Small intestine (tissue), 7 donors: ENCODE measurements at regions not wholly inside any gene's neighbourhood (a gene's known extent, or its start where the extent isn't known, plus 50 kb on each side); places are given as distances from the start of the nearest gene placed in this dataset.
A peak's percentile ranks its signal among the peaks of the same experiment; 100 is the strongest.

Source experiments
- DNase-seq, 2 donors: peaks; one replicate each; pipeline versions ENCODE4 v3.0.0 to v3.0.0-alpha.2; 2013
- FAIRE-seq: peaks from 2 replicates; lab custom pipeline; 2012; peaks lifted over from hg19 to GRCh38; lab: Jason Lieb, UNC
- H3K27ac ChIP-seq, 3 donors: one replicate each; pipeline ENCODE4 v1.5.1; 2013; ENCODE audit warnings: low read length in 2 of 3, mild to moderate bottlenecking in 2 of 3, control low read depth in 1 of 3, inconsistent platforms in 1 of 3, low read depth in 1 of 3, moderate library complexity in 1 of 3
- H3K27me3 ChIP-seq, 3 donors: one replicate each; pipeline ENCODE4 v1.6.1; 2013; ENCODE audit warnings: low read length in 3 of 3, inconsistent platforms in 1 of 3; ENCODE audit not compliant: control insufficient read depth in 3 of 3, insufficient read depth in 3 of 3
- H3K36me3 ChIP-seq, 3 donors: one replicate each; pipeline ENCODE4 v1.6.1; 2013; ENCODE audit warnings: low read length in 3 of 3, inconsistent platforms in 1 of 3, low read depth in 1 of 3, mild to moderate bottlenecking in 1 of 3, moderate library complexity in 1 of 3; ENCODE audit not compliant: control insufficient read depth in 3 of 3, insufficient read depth in 2 of 3
- H3K4me1 ChIP-seq, 3 donors: one replicate each; pipeline ENCODE4 v1.6.1; 2013; ENCODE audit warnings: low read length in 2 of 3, inconsistent platforms in 1 of 3, low read depth in 1 of 3, mild to moderate bottlenecking in 1 of 3, moderate library complexity in 1 of 3; ENCODE audit not compliant: control insufficient read depth in 3 of 3, insufficient read depth in 2 of 3
- H3K4me3 ChIP-seq, 3 donors: one replicate each; pipeline ENCODE4 v1.5.1; 2013; ENCODE audit warnings: low read length in 3 of 3, control low read depth in 1 of 3, inconsistent platforms in 1 of 3, low read depth in 1 of 3, mild to moderate bottlenecking in 1 of 3, moderate library complexity in 1 of 3
- H3K9me3 ChIP-seq, 2 donors: one replicate each; pipeline ENCODE4 v1.6.1; 2013; ENCODE audit warnings: low read depth in 1 of 2, low read length in 1 of 2; ENCODE audit not compliant: control insufficient read depth in 2 of 2, insufficient read depth in 1 of 2
- WGBS, 3 donors: extraction: QIAGEN DNeasy Blood & Tissue Kit; methylation state at CpG; one replicate each; pipeline ENCODE4 v1.1.7; 2013; 5-methylcytosine and 5-hydroxymethylcytosine counted together
- donor health status: healthy with polysubstance abuse.
- donor health status: control.
- donor health status: control.
- donor health status: Bipolar disorder and iron deficiency.
- donor health status: healthy.

- Histone ChIP-seq H3K36me3 (no peaks in the 10 kb centered on the region), H3K4me3 (no peak overlapping the region), H3K9me3 (no peaks in the 10 kb centered on the region), H3K4me1 (no peaks in the 10 kb centered on the region), H3K27ac (no peak overlapping the region), H3K27me3 (no peaks in the 10 kb centered on the region)
- DNase-seq (no peak), FAIRE-seq (no peak)
- WGBS, 3 donors, result 76 to 90% (median 81%) methylated on average over 2 of the region's 2 CpGs
Observed at GRCh38 chr4:126603825-126604224, 1028.9 kb upstream of the INTU start.

- Histone ChIP-seq H3K36me3 (no peaks in the 10 kb centered on the region), H3K4me1 (no peaks in the 10 kb centered on the region), H3K27me3 (no peaks in the 10 kb centered on the region), H3K27ac (no peak overlapping the region), H3K4me3 (no peak overlapping the region), H3K9me3 (no peaks in the 10 kb centered on the region)
- FAIRE-seq (no peak), DNase-seq (peak; percentile 1 to 11)
- 30 to 41% (median 37%) methylated on average over 3 of the region's 3 CpGs for WGBS, 3 donors
Observed at GRCh38 chr4:126604268-126604867, 1028.4 kb upstream of the INTU start.

GRCh38 chr4:126610933-126611332 is 1021.8 kb upstream of the INTU start:
- Histone ChIP-seq H3K9me3 (no peaks in the 10 kb centered on the region), H3K27ac (no peak overlapping the region), H3K4me3 (no peak overlapping the region), H3K4me1 (no peaks in the 10 kb centered on the region), H3K27me3 (no peaks in the 10 kb centered on the region), H3K36me3 (no peaks in the 10 kb centered on the region)
- WGBS, 3 donors, result 18 to 62% (median 24%) methylated on average over 1 of the region's 1 CpG
- FAIRE-seq (no peak), DNase-seq (no peak)

- no peaks in the 10 kb centered on the region for H3K27me3 ChIP-seq
- no peak overlapping the region for H3K27ac ChIP-seq
- FAIRE-seq (no peak), DNase-seq (no peak)
- no peak overlapping the region for H3K4me3 ChIP-seq
- no peaks in the 10 kb centered on the region for H3K36me3 ChIP-seq
- 51 to 57% (median 54%) methylated on average over 4 of the region's 4 CpGs for WGBS, 3 donors
- peaks cover 0 to 4% of the 10 kb centered on the region in 2 donors for H3K9me3 ChIP-seq
- H3K4me1 ChIP-seq, result no peaks in the 10 kb centered on the region
Observed at GRCh38 chr4:126611900-126612299, 1020.9 kb upstream of the INTU start.

- H3K27ac ChIP-seq, result no peak overlapping the region
- peaks cover 1 to 9% of the 10 kb centered on the region in 2 donors for H3K9me3 ChIP-seq
- no peaks in the 10 kb centered on the region for H3K4me1 ChIP-seq
- 84 to 89% (median 87%) methylated on average over 8 of the region's 8 CpGs for WGBS, 3 donors
- H3K27me3 ChIP-seq, result no peaks in the 10 kb centered on the region
- no peaks in the 10 kb centered on the region for H3K36me3 ChIP-seq
- FAIRE-seq (no peak), DNase-seq (no peak)
- no peak overlapping the region for H3K4me3 ChIP-seq
Observed at GRCh38 chr4:126614356-126614855, 1018.4 kb upstream of the INTU start.

- no peak overlapping the region for H3K4me3 ChIP-seq
- FAIRE-seq (no peak), DNase-seq (no peak)
- peaks cover 1 to 9% of the 10 kb centered on the region in 2 donors for H3K9me3 ChIP-seq
- H3K27ac ChIP-seq, result no peak overlapping the region
- 93 to 100% (median 94%) methylated on average over 3 of the region's 3 CpGs for WGBS, 3 donors
- no peaks in the 10 kb centered on the region for H3K4me1 ChIP-seq
- H3K36me3 ChIP-seq, result no peaks in the 10 kb centered on the region
- no peaks in the 10 kb centered on the region for H3K27me3 ChIP-seq
Observed at GRCh38 chr4:126616795-126617194, 1016.0 kb upstream of the INTU start.

- no peaks in the 10 kb centered on the region for H3K4me1 ChIP-seq
Observed at GRCh38 chr4:126627255-126627654, 1005.5 kb upstream of the INTU start.

GRCh38 chr4:126628933-126629332 is 1003.8 kb upstream of the INTU start:
- H3K4me3 ChIP-seq, result no peak overlapping the region
- H3K36me3 ChIP-seq, result no peaks in the 10 kb centered on the region
- H3K9me3 ChIP-seq, result no peaks in the 10 kb centered on the region
- H3K27me3 ChIP-seq, result no peaks in the 10 kb centered on the region
- no peak for FAIRE-seq
- DNase-seq, result no peak
- H3K27ac ChIP-seq, result no peak overlapping the region
- H3K4me1 ChIP-seq, result no peaks in the 10 kb centered on the region
- 77 to 88% (median 78%) methylated on average over 3 of the region's 3 CpGs for WGBS, 3 donors

More at GRCh38 chr4:126627255-126627654, 1005.5 kb upstream of the INTU start:
- Histone ChIP-seq H3K27me3 (no peaks in the 10 kb centered on the region), H3K36me3 (no peaks in the 10 kb centered on the region), H3K4me3 (no peak overlapping the region), H3K27ac (no peak overlapping the region), H3K9me3 (no peaks in the 10 kb centered on the region)
- FAIRE-seq (no peak), DNase-seq (no peak)

GRCh38 chr4:126630230-126630629 is 1002.5 kb upstream of the INTU start:
- Histone ChIP-seq H3K4me3 (no peak overlapping the region), H3K9me3 (no peaks in the 10 kb centered on the region), H3K27me3 (no peaks in the 10 kb centered on the region), H3K27ac (no peak overlapping the region), H3K36me3 (no peaks in the 10 kb centered on the region), H3K4me1 (no peaks in the 10 kb centered on the region)
- DNase-seq (no peak), FAIRE-seq (no peak)
- 64 to 70% (median 67%) methylated on average over 5 of the region's 5 CpGs for WGBS, 3 donors
